ENCODE measurements at regions not wholly inside any gene's neighbourhood (a gene's known extent, or its start where the extent isn't known, plus 50 kb on each side); places are given as distances from the start of the nearest gene placed in this dataset.

GRCh38 chr11:95705485-95706124 is 84.0 kb downstream of the FAM76B start:
- Mint-ChIP-seq H3K27ac (no peak overlapping the region), H3K4me1 (no peaks in the 10 kb centered on the region), H3K9me3 (no peaks in the 10 kb centered on the region), H3K36me3 (no peaks in the 10 kb centered on the region), H3K27me3 (ENCODE audit: low read depth) (peaks cover 2% of the 10 kb centered on the region; the same call in 1 of the 2 replicates), H3K4me3 (no peak overlapping the region)
- ChIA-PET CTCF (interaction anchor here (0.6 to 7.1 kb wide), 70 partner anchors 8 to 721 kb away, joined by 3 to 143 read pairs (median 4); partner anchors contain the start of gene SESN3), POLR2A (no interaction called here)
- TF ChIP-seq AFF4 (CRISPR knock-in tag; IDR thresholded peaks at IDR 0.05; ENCODE audit: borderline replicate concordance) = no peak
- TF ChIP-seq FOXP1 (CRISPR knock-in tag; IDR thresholded peaks at IDR 0.05; ENCODE audit: borderline replicate concordance) = no peak
- no peak for TF ChIP-seq ZSCAN18 (CRISPR knock-in tag; IDR thresholded peaks at IDR 0.05)
- no peak for TF ChIP-seq ZNF317 (CRISPR knock-in tag; IDR thresholded peaks at IDR 0.05; ENCODE audit: borderline replicate concordance, low read depth)
- TF ChIP-seq NFATC4 (CRISPR knock-in tag; IDR thresholded peaks at IDR 0.05) = no peak
- no peak for TF ChIP-seq SMAD3 (CRISPR knock-in tag; IDR thresholded peaks at IDR 0.05; ENCODE audit: borderline replicate concordance)
- no peak for TF ChIP-seq ZNF263 (CRISPR knock-in tag; IDR thresholded peaks at IDR 0.05; ENCODE audit: low read depth)
- peak; percentile 91 for TF ChIP-seq CTCF (IDR thresholded peaks at IDR 0.05)
- ATAC-seq = peak; percentile 99
- DNase-seq (ENCODE audit: low spot score) = peak; percentile 87

- Mint-ChIP-seq H3K4me1 (no peaks in the 10 kb centered on the region), H3K9me3 (no peaks in the 10 kb centered on the region), H3K27ac (no peak overlapping the region), H3K27me3 (ENCODE audit: low read depth) (peaks cover 2% of the 10 kb centered on the region; the same call in 1 of the 2 replicates), H3K36me3 (no peaks in the 10 kb centered on the region), H3K4me3 (no peak overlapping the region)
- ATAC-seq = no peak
- ChIA-PET CTCF (interaction anchor here (0.6 to 7.1 kb wide), 69 partner anchors 7 to 722 kb away, joined by 3 to 143 read pairs (median 4); partner anchors contain the start of gene SESN3), POLR2A (no interaction called here)
- DNase-seq (ENCODE audit: low spot score) = no peak
- TF ChIP-seq RORB (CRISPR knock-in tag; IDR thresholded peaks at IDR 0.05) (no peak), SMAD4 (CRISPR knock-in tag; IDR thresholded peaks at IDR 0.05) (no peak), NFYB (CRISPR knock-in tag; conservative IDR thresholded peaks at IDR 0.05; ENCODE audit: low read depth) (no peak), GRHL2 (CRISPR knock-in tag; IDR thresholded peaks at IDR 0.05; ENCODE audit: insufficient replicate concordance, severe bottlenecking) (no peak), USF1 (CRISPR knock-in tag; IDR thresholded peaks at IDR 0.05) (no peak), IRF1 (CRISPR knock-in tag; IDR thresholded peaks at IDR 0.05) (no peak), ZNF138 (CRISPR knock-in tag; conservative IDR thresholded peaks at IDR 0.05) (no peak), IRF2 (CRISPR knock-in tag; IDR thresholded peaks at IDR 0.05; ENCODE audit: borderline replicate concordance, low read depth) (no peak), ZNF425 (CRISPR knock-in tag; conservative IDR thresholded peaks at IDR 0.05) (no peak), AFF4 (CRISPR knock-in tag; IDR thresholded peaks at IDR 0.05; ENCODE audit: borderline replicate concordance) (no peak), MXD4 (CRISPR knock-in tag; IDR thresholded peaks at IDR 0.05; ENCODE audit: borderline replicate concordance) (no peak)
These were observed 84.7 kb downstream of the FAM76B start for GRCh38 chr11:95704865-95705264.

All from WTC11 (cell line).